ENCODE measurements at regions not wholly inside any gene's neighbourhood (a gene's known extent, or its start where the extent isn't known, plus 50 kb on each side); places are given as distances from the start of the nearest gene placed in this dataset.
"Not testable (repeated sequence)": the region's sequence is repeated elsewhere in the genome, so short reads cannot be mapped to it uniquely, and the experiment has no call there.

GRCh38 chr7:19272329-19272728 is 127.1 kb upstream of the FERD3L start:
- WGBS, 2 experiments (ENCODE audit: extremely low coverage in 1 of 2, insufficient coverage in 1 of 2, insufficient read length in 1 of 2, insufficient replicate concordance in 2 of 2, low coverage in 1 of 2, low lambda C conversion rate in 2 of 2, missing lambda C conversion rate in 1 of 2), result 100% methylated on average over 6 of the region's 6 CpGs; no CpG with 5 or more reads in 1 of the 2 experiments
- H2AK5ac ChIP-seq (ENCODE audit: low read depth, low read length); H4K8ac ChIP-seq (ENCODE audit: extremely low read depth, insufficient read depth, low read length); POLR2A ChIA-PET (ENCODE audit: partially characterized antibody); H2BK15ac ChIP-seq (ENCODE audit: low read length); H2AFZ ChIP-seq (ENCODE audit: low read length); FAIRE-seq; H3K4me1 ChIP-seq (replicated peaks in 1 of 4; ENCODE audit: control insufficient read depth in 3 of 4, insufficient read depth in 4 of 4, low read length in 3 of 4); H3K9me3 ChIP-seq (ENCODE audit: insufficient read depth in 2 of 2, low read depth in 1 of 2, low read length in 1 of 2); H2BK12ac ChIP-seq (ENCODE audit: low read depth, low read length); H3K14ac ChIP-seq (ENCODE audit: insufficient read length); H3K4me2 ChIP-seq (ENCODE audit: insufficient read depth in 1 of 2, low read depth in 2 of 2, low read length in 2 of 2); H3K27ac ChIP-seq (ENCODE audit: low read depth, low read length); H3K9ac ChIP-seq (replicated peaks in 1 of 4; ENCODE audit: extremely low read depth in 1 of 4, low read depth in 3 of 4, low read length in 3 of 4); H3K36me3 ChIP-seq (ENCODE audit: control insufficient read depth in 2 of 4, insufficient read depth in 4 of 4, low read length in 3 of 4); H4K91ac ChIP-seq (replicated peaks; ENCODE audit: insufficient read length, low read length); H3K56ac ChIP-seq (replicated peaks; ENCODE audit: insufficient read length, low read depth, low read length); DNase-seq (ENCODE audit: low read depth in 1 of 2, low spot score in 2 of 2); H3K23ac ChIP-seq (ENCODE audit: insufficient read length); H2BK20ac ChIP-seq (ENCODE audit: low read length); H3K4ac ChIP-seq (replicated peaks; ENCODE audit: insufficient read length, low read depth, low read length); H3K27me3 ChIP-seq (replicated peaks in 1 of 4; ENCODE audit: control insufficient read depth in 3 of 4, extremely low read depth in 1 of 4, insufficient read depth in 3 of 4, low read length in 3 of 4); H2BK5ac ChIP-seq (ENCODE audit: low read depth, low read length); H3K79me1 ChIP-seq (ENCODE audit: low read depth, low read length); H4K5ac ChIP-seq (ENCODE audit: insufficient read length, low read depth, low read length); H4K20me1 ChIP-seq (replicated peaks in 1 of 2; ENCODE audit: control insufficient read depth in 1 of 2, insufficient read depth in 2 of 2, low read length in 2 of 2); H2BK120ac ChIP-seq (replicated peaks; ENCODE audit: low read depth, low read length); H3K79me2 ChIP-seq (ENCODE audit: control insufficient read depth in 1 of 2, insufficient read depth in 2 of 2, low read length in 2 of 2); CTCF ChIA-PET (ENCODE audit: partially characterized antibody); H3K23me2 ChIP-seq (ENCODE audit: low read depth, low read length); H3K18ac ChIP-seq (ENCODE audit: extremely low read depth, low read length); H3K4me3 ChIP-seq (ENCODE audit: extremely low read depth in 1 of 4, insufficient read depth in 2 of 4, low read depth in 3 of 4, low read length in 4 of 4): not testable (repeated sequence)

Data from H1 (cell line).